GM13976 (cell line): ENCODE measurements at regions not wholly inside any gene's neighbourhood (a gene's known extent, or its start where the extent isn't known, plus 50 kb on each side); places are given as distances from the start of the nearest gene placed in this dataset.

Experiments
- DNase-seq: peaks from one replicate; pipeline ENCODE4 v3.0.0; 2012; ENCODE audit warnings: low spot score
- in situ Hi-C: fragments of 300-500 bp; cut with MboI; formaldehyde crosslinking; loops from one replicate; pipeline ENCODE4 v1.12.0; 2022; ENCODE audit warnings: low sequenced_read_pairs, mixed read lengths, inconsistent platforms; ENCODE audit not compliant: unreplicated experiment
- TF ChIP-seq, protein P1 (sequence below): IDR thresholded peaks from 2 replicates; pipeline ENCODE4 v1.5.1; 2012; ENCODE audit warnings: borderline replicate concordance, mild to moderate bottlenecking; ENCODE audit not compliant: insufficient read depth; ENCODE audit errors: extremely low read depth, missing control alignments, control extremely low read depth

DNA sequence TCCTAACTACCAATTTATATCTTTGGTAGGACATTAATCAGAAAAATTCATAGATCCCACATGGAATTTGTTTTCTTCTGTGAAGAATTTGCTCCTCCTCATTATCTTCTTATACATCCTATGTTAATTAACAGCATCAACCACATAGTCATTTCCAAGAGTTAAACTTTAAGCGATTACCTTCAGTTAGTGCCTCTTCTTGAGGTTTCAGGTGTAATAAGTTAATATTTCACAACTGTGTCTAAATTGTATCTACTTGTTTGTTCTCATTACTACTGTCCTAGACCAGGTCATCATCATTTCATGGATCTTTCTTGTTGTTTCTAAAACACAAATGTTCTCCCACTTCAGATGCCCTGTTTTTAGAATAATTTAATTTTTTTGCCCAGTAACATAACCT lies 457.9 kb downstream of the FAT4 start:
- DNase-seq: no peak
- TF ChIP-seq, protein P1, sequence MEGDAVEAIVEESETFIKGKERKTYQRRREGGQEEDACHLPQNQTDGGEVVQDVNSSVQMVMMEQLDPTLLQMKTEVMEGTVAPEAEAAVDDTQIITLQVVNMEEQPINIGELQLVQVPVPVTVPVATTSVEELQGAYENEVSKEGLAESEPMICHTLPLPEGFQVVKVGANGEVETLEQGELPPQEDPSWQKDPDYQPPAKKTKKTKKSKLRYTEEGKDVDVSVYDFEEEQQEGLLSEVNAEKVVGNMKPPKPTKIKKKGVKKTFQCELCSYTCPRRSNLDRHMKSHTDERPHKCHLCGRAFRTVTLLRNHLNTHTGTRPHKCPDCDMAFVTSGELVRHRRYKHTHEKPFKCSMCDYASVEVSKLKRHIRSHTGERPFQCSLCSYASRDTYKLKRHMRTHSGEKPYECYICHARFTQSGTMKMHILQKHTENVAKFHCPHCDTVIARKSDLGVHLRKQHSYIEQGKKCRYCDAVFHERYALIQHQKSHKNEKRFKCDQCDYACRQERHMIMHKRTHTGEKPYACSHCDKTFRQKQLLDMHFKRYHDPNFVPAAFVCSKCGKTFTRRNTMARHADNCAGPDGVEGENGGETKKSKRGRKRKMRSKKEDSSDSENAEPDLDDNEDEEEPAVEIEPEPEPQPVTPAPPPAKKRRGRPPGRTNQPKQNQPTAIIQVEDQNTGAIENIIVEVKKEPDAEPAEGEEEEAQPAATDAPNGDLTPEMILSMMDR: no peak
- in situ Hi-C loops: no loop called here

- TF ChIP-seq, protein P1: no peak
- in situ Hi-C loops: no loop called here
- no peak for DNase-seq
These were observed 458.7 kb downstream of the FAT4 start for GRCh38 chr4:125773502-125773901.

DNA sequence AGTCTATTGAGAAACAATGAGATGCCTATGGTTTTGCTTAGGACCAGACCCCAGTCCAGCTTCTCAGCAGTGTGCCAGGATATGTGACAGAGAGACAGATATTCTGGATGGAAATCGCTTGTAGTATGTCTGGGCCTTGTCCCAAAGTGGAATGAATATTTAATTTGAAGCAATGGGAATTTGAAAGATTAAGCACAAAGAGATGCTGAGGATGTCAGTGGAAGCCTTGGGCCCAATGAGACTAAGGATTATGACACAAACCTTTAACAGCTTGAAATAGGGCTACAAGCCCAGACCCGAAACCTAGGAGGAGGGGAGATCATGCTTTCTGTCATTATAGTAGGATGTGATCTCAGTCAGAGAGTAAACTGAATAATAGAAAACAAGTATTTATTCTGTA lies 459.2 kb downstream of the FAT4 start:
- TF ChIP-seq, protein P1: no peak
- in situ Hi-C loops: no loop called here
- DNase-seq: no peak

- DNase-seq: no peak
- TF ChIP-seq, protein P1: no peak
- in situ Hi-C loops: no loop called here
These were observed 461.4 kb downstream of the FAT4 start for GRCh38 chr4:125776146-125776545.

GRCh38 chr4:125780164-125780563 lies 465.4 kb downstream of the FAT4 start:
- TF ChIP-seq, protein P1: no peak
- in situ Hi-C loops: no loop called here
- DNase-seq: no peak

GRCh38 chr4:125780747-125781146 lies 466.0 kb downstream of the FAT4 start:
- in situ Hi-C loops: no loop called here
- DNase-seq: no peak
- TF ChIP-seq, protein P1: no peak

- no peak for DNase-seq
- in situ Hi-C loops: no loop called here
- TF ChIP-seq, protein P1: no peak
These were observed 466.9 kb downstream of the FAT4 start for GRCh38 chr4:125781651-125782050.
